ENCODE measurements at regions not wholly inside any gene's neighbourhood (a gene's known extent, or its start where the extent isn't known, plus 50 kb on each side); places are given as distances from the start of the nearest gene placed in this dataset.

DNA sequence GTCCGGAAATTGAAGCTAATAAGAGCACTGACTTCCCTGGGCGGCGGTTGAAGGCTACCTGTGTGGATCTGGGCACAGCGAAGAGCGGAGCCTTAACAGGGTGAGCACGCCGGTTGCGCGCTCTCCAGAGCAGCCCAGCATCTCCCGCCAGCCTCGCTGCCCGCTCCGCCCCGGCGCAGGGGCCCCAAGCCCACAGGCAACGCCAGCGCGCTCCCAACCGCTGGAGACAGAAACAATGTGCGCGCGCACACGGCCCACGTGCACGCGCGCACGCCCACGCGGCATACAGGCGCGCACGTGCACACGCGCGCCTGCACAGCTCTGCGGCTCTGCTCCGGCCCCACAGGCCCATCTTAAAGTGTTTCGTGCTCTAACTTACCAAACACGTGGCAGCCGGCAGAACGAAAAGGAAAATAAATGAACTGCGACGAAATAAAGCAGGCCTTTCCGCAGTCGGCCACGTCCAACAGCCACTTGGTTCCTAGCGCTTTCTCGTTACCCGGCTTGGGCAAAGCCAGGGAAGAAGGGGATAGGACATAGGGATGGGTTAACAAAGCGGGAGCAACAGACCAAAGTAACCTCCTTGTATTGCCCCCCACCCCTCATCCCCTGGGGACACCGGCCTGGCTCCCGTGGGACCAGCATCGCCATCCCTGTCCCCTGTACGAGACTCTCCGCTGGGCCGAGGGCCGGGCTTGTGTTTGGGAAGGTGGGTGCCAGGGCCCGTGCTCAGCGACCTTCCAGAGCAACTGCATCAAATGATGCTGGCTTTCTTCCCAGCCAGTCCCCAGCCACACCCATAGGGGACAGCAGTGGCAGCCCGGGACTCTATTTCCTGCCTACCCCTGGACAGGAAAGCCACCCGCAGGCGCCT lies 203.7 kb downstream of the ABHD5 start:
- DNase-seq (ENCODE audit: low read depth): peak; percentile 70

DNA sequence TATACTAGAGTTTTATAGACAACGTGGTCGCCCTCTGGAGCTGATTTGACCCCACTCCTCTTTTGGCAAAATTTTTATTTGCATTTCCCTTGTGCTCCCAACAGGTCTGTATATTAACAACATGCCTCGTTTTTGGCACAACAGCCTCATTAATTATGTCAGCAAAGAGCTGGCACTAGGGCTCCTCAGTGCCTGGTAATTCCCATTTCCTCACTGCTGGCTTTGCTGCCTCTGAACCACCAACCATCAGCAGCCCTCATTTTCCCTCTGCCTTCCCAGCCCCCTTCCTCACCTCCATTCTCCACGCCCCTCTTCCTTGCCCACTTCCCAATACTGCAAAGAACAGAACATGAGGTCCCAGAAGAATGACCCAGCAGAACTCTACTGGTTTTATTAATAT lies 204.8 kb downstream of the ABHD5 start:
- DNase-seq (ENCODE audit: low read depth): no peak

DNA sequence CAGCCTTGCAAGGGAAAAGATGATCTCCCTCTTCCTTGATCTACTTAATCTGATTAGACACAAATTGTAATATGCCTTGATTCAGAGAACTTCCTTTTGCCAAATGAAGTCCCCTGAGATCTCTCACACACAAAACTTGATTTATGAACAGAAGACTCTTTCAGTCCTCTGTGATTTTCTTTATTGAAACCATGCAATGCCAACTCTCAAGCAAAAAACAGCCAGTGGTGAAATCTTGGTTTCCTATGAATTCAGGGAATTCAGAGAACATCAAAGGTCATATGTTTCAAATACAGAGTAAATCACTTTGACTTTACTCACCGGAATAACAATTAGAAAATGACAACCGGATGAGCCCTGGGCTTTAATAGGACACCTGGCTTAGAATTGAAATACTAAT lies 211.7 kb downstream of the ABHD5 start:
- DNase-seq (ENCODE audit: low read depth): peak; percentile 30

DNA sequence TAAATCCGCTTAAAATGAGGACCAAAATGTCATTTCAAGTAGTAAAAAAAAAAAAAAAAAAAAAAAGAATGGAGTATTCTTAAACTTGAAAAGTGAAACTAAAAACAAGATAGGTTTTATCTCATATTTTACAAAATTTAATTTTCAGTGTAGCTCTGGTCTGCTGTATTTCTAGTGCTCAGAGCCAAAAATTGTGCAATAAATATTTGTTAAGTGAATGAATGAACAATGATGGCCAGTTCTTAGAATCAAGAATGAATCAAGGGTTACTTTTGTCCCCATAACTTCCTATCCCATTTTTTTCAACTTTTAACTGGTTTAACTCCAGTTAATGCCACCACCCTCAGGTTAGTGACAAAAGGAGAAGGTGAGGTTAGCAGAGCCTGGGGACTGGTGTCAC lies 214.4 kb downstream of the ABHD5 start:
- no peak for DNase-seq (ENCODE audit: low read depth)

DNA sequence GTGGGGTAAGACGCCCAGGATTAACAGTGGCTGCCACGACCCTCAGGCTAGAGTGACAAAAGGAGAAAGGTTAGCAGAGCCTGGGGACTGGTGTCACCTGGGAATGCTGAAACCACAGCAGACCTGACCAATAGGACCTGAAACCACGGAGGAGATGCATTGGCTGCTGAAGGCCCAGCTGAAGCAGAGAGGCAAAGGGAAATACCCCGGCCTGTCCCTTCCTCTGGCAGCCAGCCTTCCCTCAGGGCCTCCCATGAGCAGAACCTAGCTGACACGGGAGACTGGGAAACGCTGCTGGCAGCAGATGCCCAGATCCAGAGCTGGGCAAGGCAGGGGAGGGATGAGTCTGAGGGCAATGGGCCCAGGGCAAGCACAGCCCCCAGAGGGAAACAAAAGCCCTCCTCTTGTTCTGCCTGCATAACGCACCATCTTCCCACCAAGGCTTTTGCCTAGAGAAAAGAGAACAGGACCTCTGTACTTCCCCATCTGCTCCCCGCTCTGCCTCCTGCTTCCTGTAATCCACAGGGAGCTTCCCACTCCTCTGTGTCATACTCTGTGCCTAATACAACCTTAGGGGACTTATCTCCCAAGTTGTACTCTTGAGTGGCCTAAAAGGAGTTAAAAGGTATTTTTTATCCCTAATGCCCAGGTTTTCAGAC lies 216.2 kb downstream of the ABHD5 start:
- DNase-seq (ENCODE audit: low read depth): no peak

DNA sequence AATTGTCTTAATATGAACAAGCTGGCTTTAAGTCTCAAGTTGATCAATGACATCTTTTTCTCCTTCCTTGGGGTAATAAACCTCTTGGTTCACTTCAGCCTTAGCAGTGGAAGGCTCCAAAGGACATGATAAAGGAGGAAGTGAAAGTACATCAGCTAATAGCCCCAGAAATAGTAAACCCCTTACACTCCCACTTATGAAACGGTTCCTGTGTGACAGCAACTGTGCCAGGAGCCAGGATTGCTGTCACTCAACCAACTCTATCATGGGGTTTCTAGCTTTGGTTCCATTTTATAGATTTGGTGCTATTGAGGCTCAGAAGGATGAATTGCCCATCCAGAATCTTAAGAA lies 216.7 kb downstream of the ABHD5 start:
- DNase-seq (ENCODE audit: low read depth): no peak

DNA sequence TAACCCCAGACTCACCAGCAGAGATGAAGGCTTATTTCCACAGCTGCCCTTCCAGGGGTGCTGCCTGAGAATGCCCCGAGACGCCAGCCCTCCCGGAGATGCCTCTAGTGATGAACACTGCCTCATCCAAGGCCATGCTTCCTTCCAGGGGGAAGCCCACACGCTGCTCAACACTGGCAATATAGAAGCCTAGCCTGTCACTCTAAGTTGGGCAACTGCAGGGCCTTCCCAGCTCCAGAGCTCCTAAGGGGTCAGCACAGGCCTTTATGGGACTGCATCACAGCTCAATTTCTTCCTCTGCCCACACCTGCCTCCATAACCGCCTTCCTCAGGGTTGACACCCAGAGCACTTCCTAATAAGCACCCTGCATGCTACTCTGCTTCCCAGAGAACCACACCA lies 217.7 kb downstream of the ABHD5 start:
- no peak for DNase-seq (ENCODE audit: low read depth)

DNA sequence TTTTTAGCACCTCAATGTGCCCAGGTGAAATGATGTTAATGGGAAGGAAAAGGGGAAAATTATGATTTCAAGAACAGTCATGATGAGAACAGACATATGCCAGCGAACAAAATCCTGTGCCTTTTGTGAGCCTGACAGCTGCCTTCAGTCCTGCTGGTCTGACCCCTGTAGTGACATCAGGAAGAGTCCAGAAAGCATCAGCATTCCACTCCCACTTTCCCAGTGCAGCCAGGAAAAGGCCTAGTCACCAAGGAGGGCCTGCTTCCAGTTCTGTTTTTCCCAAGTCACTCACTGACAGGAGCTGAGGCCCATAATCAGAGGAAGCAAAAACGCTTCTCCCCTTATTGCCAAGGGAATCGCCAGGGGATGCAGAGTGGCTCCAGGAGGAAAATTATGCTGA lies 218.4 kb downstream of the ABHD5 start:
- no peak for DNase-seq (ENCODE audit: low read depth)

DNA sequence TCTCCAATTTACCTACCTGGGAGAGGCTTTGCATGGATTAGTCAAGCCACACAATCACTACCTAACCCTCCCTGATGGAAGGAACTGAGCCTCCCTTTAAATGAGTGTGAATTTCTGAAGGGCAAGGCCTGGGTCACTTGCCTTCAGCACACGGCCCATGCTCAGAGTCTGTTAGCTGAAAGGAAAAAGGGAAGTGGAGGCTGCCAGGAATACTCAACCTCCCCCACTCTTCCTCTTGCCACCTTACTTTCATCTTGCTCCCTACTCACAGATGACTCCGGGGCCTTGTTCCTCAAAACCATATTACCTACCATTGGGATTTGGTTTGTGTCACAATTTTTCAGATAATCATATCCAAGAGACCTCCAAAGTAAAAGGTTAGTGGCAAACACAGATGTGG lies 220.0 kb downstream of the ABHD5 start:
- no peak for DNase-seq (ENCODE audit: low read depth)

DNA sequence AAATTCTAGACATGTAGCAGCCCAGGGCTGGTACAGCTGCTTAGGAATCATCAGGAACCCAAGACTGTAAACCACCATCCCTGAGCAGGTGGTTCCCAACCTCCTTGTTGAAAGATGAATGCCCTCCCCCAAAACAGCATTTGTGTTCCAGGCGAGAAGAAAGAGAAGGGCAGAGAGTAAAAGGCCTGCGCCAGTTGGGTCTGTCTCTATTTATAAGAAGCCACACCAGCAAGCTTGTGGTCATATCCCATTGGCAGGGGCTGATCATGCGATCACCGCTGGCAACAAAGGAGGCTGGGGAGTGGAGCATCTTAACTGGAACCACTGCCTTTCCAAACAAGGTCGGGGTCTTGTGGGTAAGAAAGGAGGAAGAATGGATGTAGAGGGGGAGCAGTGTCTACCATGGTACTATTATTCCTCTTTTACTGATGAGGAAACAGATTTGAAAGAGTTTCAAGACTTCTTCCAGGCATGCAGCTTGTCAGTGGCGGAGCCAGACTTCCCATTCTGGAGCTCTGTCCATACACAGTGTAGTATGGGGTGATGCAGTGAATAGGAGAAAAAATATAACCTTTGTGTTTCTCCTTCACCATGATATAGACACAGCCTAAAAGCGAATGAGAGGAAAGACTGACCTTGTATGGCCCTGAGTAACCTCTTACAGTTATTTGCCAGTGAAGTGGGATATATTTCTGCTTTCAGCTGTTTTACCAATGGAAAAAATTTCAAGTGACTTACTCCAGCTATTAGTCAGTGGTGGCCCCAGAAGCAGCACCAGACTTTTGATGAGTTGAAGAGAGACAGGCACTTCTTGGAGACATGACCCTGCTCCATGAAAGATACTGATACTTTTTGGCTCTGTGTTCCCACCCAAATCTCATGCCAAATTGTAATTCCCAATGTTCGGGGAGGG lies 222.6 kb downstream of the ABHD5 start:
- no peak for DNase-seq (ENCODE audit: low read depth)

DNA sequence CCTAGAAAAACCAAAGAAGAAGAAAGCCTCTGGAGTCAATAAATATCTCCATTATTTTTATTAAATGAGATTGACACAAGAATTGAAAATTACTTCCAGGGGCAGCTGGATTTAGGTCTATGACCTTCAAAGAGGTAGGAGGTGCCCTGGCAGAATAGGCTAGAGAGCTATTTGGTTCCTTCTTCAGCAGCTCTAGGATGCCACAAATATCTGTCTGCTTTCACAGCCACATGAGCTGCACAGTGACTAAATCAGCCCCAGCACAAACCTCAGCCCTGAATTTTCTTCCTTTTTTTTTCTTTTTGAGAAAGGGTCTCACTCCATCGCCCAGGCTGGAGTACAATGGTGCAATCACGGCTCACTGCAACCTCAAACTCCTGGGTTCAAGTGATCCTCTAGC lies 223.5 kb downstream of the ABHD5 start:
- DNase-seq (ENCODE audit: low read depth): no peak

DNA sequence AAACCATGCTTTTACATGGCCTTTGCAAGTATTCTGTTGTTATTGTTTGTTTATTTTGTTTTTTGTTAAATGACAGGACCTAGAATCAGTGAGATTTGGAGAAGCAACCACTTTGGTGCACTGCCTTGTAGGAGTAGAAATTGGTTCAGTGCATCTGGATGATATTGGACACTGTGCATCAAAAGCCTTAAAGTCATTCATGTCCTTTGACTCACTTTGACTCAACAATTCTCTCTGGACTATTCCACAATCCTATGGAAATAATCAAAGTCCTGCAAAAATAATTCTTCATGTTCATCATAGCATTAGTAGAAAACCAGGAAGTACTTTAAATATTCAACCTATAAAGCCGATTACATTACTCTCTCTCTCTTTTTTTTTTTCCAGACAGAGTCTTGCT lies 224.8 kb downstream of the ABHD5 start:
- DNase-seq (ENCODE audit: low read depth): no peak

DNA sequence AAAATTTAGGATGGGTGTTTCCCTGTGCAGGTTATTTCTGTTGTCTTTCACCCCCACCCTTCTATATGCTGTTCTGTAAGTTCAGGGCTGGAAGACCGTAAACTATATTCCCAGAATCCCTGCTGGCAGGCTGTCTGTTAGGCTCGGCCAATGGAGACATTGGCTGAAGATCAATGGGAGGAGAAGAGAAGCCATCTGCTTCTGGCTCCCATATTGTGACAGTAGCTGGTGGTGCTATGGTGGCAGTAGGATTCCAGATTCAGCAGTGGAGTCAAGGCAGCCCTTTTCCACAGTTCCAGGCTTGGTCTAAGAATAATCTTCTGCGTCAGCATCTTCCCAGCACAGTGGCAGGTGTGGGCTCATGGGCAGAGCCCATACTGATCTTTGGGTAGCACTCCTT lies 226.6 kb downstream of the ABHD5 start:
- DNase-seq (ENCODE audit: low read depth): no peak

DNA sequence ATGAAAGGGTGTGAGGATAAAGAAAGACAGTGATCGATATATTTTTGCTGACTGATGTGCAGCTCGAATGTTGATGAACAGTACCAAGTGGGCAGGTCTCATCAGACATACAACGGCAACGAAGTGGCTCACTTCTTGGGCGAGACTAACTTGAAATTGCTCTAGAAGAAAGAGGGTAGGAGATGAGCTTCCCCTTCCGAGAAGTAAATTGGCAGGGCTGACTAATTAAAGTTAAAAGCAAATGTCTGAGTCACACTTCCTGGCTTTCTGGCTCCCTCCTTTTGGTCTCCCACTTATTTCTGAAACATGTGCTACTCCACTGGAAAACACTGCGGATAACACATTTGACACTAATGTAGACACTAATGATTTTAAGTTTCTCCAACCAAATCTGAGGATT lies 228.3 kb downstream of the ABHD5 start:
- DNase-seq (ENCODE audit: low read depth): no peak

DNA sequence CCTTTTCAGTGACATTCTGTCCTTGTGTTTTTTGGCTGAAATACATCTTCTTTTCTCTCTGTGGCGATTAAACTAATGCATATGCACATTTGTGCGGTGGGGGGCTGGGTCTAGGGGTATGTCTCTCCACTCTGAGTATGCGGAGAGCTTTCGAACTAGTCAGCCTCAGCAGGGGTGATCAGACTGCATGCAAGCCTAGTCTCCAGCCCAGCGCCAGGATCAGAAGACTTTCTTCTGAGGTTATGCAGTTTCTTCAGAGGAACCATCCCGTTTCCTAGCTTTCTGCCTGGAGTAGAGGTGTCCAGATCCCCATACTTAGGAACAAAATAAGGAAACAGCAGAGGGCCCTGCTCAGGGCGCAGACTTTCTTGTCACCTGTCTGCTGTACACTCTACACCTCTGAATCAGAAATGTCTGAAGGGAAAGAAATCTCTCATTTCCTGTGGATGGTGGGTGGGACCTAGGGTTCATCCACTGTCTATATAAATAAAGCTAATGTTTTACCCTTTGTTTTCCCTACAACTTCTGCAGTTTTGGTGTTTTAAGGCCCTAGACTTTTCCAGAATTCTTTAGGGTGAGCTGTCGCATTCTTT lies 230.4 kb downstream of the ABHD5 start:
- DNase-seq (ENCODE audit: low read depth): no peak

DNA sequence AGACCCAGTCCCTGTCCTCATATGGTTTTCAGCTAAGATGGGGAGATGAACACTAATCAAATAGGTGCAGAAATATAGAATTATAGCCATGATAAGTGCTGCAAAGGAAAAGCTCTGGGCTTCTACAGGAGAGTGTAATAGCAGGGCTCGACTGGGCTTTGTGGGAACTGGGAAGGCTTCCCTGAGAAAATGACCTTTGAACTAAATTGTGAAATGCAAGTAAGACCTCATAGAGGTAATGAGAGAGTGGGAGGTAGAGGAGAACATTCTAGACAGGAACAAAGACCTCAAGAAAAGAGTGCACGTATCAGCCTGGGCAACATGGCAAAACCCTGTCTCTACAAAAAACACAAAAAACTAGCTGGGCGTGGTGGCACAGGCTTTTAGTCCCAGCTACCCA lies 231.6 kb downstream of the ABHD5 start:
- no peak for DNase-seq (ENCODE audit: low read depth)

DNA sequence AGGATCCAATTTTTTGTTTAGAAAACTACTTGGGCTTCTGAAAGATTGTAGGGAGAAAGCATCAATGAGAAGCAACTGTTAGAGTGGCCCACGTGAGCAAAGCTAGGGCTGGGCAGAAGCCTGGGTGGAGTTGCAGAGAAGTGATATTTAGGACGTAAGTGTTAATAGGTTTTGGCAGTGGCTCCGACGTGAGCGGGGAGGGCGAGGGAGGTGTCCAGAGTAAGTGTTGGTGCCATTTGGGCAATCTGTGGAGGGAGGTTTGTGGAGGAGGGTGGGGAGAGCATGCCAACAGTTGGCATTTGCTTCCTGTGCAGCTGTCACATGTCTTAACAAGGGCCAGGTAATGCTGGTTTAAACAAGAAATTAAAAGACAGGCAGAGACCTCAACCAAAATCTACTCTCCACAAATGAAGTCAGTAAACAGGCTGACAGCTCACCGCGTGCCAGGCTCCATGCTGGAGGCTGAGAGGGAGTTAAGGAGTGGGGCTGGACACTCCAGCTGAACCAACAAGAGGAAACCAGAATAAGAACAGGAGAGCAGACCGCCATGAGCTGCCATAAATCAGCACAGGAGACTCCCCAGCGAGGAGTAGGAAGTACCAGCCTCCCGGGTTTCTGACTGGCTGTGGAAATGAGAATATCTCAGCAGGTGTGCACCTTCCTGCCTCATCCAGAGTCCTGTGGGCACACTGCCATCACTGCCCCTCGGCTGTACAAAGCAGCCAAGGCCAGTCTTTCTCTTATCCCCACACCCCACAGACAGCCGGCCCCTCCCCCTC lies 232.6 kb downstream of the ABHD5 start:
- no peak for DNase-seq (ENCODE audit: low read depth)

DNA sequence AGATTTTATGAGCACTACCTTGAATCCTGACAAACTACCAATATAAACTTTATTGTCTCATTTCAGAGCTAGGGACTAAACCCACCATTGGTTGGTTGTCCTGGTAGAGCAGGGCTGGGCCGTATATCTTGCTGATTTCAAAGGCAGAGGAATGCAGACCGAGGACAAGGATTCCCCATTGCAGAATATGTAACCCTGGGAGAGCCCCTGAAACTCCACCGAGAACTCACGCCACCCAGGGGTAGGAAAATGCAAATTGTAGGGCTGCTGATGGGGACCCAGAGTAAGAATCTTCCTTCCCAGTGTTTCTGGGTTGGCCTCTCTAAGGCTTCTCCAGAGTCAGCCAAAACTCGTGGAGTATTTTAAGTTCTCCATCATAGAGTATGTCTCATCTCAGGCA lies 235.3 kb downstream of the ABHD5 start:
- no peak for DNase-seq (ENCODE audit: low read depth)

DNA sequence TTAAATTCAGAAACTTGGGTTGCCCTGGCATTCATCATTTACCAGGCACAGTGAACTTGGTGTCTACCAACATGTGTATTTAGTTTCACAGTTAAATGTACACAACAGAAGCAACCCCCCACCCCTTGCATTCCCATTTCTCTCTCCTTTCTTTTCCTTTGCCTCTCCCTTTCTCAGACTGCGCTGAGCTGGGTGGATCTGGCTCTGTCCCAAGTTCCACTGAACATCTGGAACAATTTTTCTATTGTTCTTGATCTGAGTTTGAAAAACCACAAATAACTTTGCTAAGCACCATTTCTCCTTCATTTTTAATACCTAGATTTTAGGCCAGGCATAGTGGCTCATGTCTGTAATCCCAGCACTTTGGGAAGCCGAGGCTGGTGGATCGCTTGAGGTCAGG lies 242.2 kb downstream of the ABHD5 start:
- DNase-seq (ENCODE audit: low read depth): peak; percentile 31

DNA sequence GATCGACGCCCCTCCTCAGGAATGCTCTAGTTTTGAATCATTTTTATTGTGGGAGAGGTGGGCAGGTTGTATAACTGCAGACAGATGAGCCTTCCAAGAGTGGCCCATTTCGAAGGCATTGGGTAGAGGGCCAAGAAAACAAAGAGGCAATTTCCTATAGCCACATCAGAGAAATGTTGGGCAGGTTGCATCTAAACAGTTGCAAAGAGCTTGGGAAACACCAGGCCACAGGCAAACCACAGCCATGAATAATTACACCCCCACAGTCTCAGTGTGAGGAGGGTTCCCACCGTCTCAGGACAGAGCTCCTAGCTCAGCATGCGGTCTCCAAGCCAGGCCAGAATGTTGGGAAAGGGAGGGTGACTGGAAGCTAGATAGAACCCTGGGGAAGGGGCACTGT lies 257.3 kb downstream of the ABHD5 start:
- no peak for DNase-seq (ENCODE audit: low read depth)

DNA sequence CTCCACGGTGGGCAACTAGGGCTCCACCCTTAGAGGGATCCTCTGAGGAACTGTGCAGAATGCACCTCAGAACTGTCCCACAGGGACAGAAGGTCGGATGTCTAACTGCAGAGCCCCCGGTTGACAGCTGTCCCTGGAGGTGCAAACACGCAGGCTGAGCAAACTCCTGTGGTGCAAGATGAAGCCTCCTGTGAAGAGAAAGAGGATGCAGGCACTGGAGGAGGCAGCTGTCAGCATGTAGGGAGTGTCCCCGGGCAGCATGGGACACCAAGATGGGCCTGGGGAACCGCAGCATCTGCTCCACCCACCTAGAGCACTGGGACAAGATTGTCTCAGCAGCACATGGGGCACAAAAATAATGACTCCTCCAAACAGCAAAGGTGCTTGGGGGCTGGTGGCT lies 258.9 kb downstream of the ABHD5 start:
- DNase-seq (ENCODE audit: low read depth): no peak

DNA sequence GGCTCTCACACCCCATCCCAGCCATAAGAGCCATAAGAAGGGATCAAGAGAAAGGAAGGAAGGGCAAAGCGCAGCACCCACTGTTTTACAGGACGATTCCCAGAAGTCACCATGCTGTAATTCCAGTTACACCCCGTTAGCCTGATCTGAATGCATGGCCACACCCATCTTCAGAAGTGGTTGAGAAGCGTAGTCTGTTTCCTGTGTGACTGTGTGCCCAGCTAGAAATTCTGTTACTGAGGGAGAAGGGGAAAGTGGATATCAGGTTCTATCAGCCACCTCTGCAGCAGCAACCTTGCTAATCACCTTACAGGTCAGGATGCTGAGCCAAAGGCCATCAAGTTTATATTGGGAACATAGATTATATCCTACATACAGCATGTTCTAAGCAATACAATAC lies 260.0 kb downstream of the ABHD5 start:
- DNase-seq (ENCODE audit: low read depth): no peak

Measured in fibroblast of gingiva (primary cell).